ENCODE measurements at regions not wholly inside any gene's neighbourhood (a gene's known extent, or its start where the extent isn't known, plus 50 kb on each side); places are given as distances from the start of the nearest gene placed in this dataset.

DNA sequence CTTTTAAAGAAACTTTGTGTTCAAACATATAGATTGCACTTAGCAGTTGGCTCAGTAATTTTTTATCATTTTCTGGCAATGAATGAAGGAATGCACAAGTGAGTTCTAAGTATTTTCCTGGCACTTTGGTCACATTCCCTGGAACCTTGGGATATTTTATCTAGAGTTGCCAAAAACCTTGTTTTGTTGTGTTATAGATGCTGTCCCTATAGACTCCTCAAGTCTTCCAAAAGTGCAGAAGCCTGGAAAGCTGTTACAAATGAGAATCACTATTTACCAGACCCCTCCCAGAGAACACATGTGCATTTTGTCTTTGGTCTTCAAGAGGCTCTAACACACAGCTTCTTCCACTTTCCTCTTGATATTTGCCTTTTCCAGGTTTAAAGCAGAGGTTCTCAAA, 108.3 kb downstream of the RND3 start:
- TF ChIP-seq, protein P1, sequence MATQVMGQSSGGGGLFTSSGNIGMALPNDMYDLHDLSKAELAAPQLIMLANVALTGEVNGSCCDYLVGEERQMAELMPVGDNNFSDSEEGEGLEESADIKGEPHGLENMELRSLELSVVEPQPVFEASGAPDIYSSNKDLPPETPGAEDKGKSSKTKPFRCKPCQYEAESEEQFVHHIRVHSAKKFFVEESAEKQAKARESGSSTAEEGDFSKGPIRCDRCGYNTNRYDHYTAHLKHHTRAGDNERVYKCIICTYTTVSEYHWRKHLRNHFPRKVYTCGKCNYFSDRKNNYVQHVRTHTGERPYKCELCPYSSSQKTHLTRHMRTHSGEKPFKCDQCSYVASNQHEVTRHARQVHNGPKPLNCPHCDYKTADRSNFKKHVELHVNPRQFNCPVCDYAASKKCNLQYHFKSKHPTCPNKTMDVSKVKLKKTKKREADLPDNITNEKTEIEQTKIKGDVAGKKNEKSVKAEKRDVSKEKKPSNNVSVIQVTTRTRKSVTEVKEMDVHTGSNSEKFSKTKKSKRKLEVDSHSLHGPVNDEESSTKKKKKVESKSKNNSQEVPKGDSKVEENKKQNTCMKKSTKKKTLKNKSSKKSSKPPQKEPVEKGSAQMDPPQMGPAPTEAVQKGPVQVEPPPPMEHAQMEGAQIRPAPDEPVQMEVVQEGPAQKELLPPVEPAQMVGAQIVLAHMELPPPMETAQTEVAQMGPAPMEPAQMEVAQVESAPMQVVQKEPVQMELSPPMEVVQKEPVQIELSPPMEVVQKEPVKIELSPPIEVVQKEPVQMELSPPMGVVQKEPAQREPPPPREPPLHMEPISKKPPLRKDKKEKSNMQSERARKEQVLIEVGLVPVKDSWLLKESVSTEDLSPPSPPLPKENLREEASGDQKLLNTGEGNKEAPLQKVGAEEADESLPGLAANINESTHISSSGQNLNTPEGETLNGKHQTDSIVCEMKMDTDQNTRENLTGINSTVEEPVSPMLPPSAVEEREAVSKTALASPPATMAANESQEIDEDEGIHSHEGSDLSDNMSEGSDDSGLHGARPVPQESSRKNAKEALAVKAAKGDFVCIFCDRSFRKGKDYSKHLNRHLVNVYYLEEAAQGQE (IDR thresholded peaks at IDR 0.05; ENCODE audit: low read depth, low read length): no peak
- TF ChIP-seq, protein P2, sequence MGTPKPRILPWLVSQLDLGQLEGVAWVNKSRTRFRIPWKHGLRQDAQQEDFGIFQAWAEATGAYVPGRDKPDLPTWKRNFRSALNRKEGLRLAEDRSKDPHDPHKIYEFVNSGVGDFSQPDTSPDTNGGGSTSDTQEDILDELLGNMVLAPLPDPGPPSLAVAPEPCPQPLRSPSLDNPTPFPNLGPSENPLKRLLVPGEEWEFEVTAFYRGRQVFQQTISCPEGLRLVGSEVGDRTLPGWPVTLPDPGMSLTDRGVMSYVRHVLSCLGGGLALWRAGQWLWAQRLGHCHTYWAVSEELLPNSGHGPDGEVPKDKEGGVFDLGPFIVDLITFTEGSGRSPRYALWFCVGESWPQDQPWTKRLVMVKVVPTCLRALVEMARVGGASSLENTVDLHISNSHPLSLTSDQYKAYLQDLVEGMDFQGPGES (IDR thresholded peaks at IDR 0.05; ENCODE audit: low read depth, low read length): no peak
- TF ChIP-seq CTCF (IDR thresholded peaks at IDR 0.05): no peak
- TF ChIP-seq POLR2AphosphoS5 (IDR thresholded peaks at IDR 0.05; ENCODE audit: low read depth, low read length): no peak
- no peak for TF ChIP-seq RCOR1 (IDR thresholded peaks at IDR 0.05; ENCODE audit: low read length)
- TF ChIP-seq TEAD4 (IDR thresholded peaks at IDR 0.05; ENCODE audit: borderline replicate concordance, insufficient read depth): no peak
- no peak for TF ChIP-seq NFIC (IDR thresholded peaks at IDR 0.05; ENCODE audit: borderline replicate concordance)
